ENCODE measurements at regions not wholly inside any gene's neighbourhood (a gene's known extent, or its start where the extent isn't known, plus 50 kb on each side); places are given as distances from the start of the nearest gene placed in this dataset.
A peak's percentile ranks its signal among the peaks of the same experiment; 100 is the strongest.

DNA sequence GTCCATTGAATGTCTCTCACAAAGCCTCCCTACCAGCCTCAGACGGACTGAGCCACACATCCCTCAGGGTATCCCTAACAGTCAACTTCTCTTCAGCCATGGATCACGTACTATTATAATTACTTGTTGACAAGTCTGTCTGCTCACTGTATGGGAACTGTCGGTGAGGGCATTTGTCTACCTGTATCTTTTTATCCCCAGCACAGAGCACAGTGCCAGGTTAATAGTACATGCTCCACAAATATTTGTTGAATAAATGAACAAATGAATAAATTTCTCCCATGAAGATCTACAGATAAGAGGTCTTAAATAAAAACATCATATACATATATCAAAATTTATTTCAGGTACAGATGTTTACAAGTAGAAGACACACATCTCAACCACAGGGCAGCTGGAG is 414.0 kb downstream of the SOX9 start:
- TF ChIP-seq, protein P1, sequence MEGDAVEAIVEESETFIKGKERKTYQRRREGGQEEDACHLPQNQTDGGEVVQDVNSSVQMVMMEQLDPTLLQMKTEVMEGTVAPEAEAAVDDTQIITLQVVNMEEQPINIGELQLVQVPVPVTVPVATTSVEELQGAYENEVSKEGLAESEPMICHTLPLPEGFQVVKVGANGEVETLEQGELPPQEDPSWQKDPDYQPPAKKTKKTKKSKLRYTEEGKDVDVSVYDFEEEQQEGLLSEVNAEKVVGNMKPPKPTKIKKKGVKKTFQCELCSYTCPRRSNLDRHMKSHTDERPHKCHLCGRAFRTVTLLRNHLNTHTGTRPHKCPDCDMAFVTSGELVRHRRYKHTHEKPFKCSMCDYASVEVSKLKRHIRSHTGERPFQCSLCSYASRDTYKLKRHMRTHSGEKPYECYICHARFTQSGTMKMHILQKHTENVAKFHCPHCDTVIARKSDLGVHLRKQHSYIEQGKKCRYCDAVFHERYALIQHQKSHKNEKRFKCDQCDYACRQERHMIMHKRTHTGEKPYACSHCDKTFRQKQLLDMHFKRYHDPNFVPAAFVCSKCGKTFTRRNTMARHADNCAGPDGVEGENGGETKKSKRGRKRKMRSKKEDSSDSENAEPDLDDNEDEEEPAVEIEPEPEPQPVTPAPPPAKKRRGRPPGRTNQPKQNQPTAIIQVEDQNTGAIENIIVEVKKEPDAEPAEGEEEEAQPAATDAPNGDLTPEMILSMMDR (IDR thresholded peaks at IDR 0.05), result no peak
- DNase-seq (ENCODE audit: low spot score) (no peak), ATAC-seq (ENCODE audit: low FRiP score) (no peak)

DNA sequence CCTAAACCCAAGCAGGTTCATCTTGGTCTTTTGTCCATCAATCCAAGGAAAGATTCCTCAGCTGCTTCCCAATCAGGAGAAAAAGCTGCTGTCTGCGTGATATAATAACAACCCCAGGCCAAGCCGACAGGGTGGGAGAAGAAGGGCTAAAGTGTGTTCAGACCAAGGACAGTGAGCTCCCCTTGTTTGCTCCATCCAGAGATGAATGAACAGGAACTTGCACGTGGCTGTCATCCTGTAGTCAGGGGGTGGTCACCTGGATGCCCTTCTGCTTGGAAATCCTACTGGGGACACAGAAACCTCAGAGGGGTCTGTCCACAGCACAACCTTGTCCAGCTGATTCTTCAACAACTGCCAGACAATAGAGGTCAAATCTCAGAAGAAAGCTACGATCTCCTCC is 414.5 kb downstream of the SOX9 start:
- DNase-seq (ENCODE audit: low spot score) (no peak), ATAC-seq (ENCODE audit: low FRiP score) (no peak)
- TF ChIP-seq, protein P1 (IDR thresholded peaks at IDR 0.05), result no peak

DNA sequence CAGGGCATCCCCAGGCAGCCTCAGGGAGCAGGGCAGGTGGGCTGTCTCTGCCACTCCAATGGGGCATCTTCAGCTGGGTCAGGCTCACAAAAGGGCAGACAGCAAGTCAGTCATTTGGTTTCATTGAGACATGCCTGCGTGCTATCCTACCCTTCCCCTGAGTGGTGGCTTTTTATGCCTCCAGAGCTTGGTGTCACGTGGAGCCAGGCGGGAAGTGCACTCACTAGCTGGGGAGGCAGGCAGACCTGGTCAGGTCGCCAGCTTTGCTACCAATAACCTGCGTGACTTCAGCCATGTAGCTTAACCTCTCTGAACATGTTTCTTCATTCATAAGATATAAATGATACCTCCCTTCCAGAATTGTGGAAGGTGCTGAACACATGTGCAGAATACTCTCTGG is 415.0 kb downstream of the SOX9 start:
- TF ChIP-seq, protein P1 (IDR thresholded peaks at IDR 0.05), result no peak
- DNase-seq (ENCODE audit: low spot score) (no peak), ATAC-seq (ENCODE audit: low FRiP score) (no peak)

DNA sequence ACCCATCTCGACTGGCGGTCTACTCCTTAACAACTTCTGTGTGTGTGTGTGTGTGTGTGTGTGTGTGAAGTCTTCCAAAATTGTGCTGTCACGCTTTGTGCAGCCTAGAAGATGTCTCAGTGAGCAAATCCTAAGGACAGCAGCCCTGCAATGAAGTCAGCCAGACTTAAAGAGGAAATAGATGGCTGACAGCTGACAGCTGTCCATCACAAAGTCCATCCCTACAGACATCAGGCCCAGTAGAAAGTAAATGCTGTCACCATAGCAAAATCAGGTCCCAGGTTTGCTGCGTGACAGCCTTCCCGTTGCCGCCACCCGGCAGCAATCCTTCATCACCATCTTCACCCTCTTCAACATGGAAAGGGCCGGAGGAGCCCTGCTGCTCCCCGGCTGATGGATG is 416.0 kb downstream of the SOX9 start:
- TF ChIP-seq, protein P1 (IDR thresholded peaks at IDR 0.05), result no peak
- no peak for ATAC-seq (ENCODE audit: low FRiP score)
- DNase-seq (ENCODE audit: low spot score), result no peak

DNA sequence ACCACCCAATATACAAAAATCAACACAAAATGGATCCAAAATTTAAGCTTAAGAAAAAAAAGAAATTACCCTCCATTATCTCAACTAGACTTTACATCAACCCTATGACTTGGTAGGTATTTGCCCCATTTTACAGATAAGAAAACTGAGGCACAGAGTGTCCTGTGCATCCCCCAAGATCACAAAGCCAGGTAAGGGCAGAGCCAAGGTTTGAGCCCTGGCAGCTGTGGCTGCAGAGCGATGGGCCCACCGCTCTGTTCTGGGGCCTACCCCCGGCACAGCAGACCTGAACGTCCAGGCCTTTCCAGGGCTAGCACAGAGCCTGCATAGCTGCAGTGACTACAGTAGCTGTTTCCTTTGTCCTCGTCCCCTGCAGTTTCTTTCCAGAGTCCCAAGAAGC is 417.6 kb downstream of the SOX9 start:
- DNase-seq (ENCODE audit: low spot score) (no peak), ATAC-seq (ENCODE audit: low FRiP score) (no peak)
- TF ChIP-seq, protein P1 (IDR thresholded peaks at IDR 0.05), result no peak

DNA sequence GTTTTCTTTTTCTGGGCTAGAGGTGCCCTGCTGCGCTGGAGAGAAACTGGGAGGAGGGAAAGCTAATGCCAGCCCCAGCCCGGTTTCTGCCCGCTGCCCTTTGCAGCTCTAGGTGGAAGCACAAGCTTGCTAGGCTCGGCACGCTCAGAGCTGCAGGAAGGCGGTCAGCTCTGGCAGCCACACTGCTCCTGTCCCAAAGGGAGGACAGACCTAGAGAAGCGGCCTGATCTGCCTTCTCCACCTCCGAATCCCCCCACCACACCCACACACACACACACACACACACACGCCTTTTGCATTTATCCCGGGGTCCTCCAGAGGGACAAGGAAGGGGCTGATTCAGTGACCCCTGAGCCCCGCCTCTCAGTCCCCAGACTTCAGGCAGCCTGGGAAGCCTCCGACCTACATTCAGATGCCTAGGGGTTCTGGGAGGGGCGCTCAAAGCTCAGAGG is 418.1 kb downstream of the SOX9 start:
- DNase-seq (ENCODE audit: low spot score) (no peak), ATAC-seq (ENCODE audit: low FRiP score) (no peak)
- TF ChIP-seq, protein P1 (IDR thresholded peaks at IDR 0.05), result no peak

DNA sequence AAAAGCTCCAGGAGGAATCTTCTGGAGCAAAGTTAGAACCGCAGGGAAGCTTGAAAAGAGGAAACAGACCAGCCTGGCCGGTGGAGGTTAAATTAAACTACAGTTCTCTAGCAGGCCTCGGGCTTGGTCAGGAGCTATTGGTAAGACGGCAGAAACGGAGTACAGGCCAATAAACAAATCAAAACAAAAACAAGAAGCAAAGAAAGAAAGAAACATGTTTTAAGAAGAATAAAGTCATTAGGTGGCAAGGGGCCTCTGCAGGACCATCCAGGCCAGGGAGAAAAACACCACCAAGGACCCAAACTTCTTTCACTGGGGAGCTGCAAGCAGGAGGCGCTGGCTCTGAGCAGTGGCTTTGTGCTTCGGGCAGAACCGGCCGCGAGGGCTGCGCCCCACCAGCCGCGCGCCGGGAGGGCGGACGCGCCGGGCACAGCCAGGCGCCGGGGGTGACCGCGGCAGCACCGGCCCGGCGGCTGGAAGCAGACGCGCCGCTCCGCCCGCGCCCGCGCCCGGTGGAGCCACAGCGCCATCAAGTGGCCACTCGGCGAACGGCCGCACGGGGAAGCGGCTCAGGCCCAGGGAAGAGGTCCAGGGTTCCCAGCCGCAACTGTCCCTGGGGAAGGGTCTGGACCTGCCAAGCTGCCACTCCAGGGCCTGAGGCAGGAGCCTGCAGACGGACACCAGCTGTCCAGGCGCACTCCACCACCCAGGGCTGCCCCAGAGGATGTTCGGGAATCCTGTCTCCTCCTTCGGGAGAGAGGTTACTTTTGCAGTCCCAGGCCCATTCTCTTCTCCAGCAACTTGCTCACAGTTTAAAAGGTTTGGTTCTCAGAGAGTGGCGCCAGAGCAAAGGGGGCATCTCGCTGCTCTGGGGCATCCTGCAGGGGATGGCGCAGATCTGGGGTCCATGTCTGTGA is 419.4 kb downstream of the SOX9 start:
- TF ChIP-seq, protein P1 (IDR thresholded peaks at IDR 0.05), result peak in 2 of 3 donors; percentile 56 to 74

More for the DNA sequence above, 419.4 kb downstream of the SOX9 start:
- peak; percentile 86 for ATAC-seq (ENCODE audit: low FRiP score)
- peak; percentile 54 for DNase-seq (ENCODE audit: low spot score)
